NCI-H460 (cell line): ENCODE measurements at regions not wholly inside any gene's neighbourhood (a gene's known extent, or its start where the extent isn't known, plus 50 kb on each side); places are given as distances from the start of the nearest gene placed in this dataset.

Source experiments
- DNase-seq: peaks from one replicate; pipeline ENCODE4 v3.0.0-alpha.2; 2016; ENCODE audit warnings: low read depth; ENCODE audit errors: extremely low read depth

DNA sequence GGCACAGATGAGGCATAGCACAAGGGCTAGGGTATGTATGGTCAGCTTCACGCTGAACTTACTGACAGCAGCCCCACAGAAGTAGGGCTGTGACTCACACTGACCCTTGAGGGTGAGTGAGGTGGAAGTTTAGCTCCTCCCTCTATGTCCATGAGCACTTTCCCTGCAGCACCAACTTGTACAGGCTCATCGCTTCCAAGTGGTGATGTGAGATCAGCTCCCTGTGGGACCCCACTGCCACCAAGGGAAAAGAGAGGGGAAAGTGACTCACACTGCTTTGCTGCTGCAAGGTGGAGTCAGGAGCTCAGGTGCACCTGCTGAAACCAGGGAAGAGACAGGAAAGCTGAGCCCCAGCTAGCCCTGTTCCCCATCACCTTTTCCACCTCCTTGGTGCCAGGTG lies 91.5 kb downstream of the TEX51 start:
- no peak for DNase-seq

DNA sequence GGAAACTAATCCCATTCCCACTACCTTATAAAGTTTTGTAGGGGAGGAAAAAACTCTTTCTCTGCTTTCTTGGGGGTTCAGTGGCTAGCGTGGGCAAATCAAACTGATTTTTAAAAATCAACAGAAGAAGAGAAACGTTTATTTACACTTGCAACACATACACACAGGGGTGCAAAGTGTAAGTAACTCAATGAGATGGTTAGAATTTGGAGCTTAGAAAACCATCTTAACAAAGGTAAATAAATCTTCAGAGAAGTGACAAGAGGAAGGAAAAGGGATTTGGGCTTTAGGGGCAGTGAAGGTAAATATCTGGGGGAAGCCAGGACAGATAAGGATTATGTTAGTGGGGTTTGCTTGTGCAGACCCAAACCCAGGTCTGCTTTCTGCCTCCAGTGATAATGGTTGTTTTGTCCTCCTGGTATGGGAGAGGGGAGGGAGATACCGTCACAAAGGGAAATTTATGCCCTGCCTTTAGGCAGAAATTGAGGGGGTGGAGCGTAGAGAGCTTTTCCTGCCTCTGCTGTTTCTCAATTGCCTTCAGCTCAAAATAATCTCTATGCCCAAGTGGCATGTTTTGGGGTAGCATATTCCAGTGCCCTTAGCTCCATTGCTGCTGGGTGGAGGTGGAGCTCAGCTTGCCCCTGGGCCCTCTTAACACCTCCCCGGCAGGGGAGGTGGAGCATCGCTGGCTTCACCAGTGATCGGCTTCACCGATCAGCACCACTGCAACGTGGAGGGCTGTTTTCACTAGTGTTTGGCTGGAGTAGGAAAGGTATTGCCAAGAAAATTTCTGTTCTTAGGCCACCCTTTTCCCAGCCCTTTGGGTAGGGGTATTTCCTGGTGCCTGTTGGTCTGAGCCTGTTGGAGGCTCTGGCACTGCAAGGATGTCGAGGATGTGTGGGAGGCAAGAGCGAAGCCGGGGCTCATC lies 92.2 kb downstream of the TEX51 start:
- DNase-seq, result no peak

DNA sequence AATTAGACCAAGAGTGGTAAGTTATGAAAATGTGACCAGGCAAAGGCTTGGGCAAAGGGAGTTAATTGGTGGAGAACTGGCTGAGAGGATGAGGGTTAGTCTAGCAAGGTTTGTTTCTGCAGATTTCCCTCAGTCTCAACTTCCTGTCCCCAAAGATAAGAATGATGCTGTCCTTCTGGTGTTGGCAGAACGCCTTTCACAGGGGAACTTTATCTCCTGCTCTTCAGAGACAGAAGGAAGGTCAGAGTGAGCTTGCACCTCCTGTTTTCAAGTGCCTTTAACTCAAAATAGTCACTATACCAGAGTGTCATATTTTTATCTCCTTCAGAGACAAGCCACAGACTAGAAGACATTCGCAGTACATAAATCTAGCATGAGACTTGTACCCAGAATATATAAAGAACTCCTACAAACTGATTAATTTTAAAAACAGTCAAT lies 95.7 kb downstream of the TEX51 start:
- DNase-seq, result no peak

DNA sequence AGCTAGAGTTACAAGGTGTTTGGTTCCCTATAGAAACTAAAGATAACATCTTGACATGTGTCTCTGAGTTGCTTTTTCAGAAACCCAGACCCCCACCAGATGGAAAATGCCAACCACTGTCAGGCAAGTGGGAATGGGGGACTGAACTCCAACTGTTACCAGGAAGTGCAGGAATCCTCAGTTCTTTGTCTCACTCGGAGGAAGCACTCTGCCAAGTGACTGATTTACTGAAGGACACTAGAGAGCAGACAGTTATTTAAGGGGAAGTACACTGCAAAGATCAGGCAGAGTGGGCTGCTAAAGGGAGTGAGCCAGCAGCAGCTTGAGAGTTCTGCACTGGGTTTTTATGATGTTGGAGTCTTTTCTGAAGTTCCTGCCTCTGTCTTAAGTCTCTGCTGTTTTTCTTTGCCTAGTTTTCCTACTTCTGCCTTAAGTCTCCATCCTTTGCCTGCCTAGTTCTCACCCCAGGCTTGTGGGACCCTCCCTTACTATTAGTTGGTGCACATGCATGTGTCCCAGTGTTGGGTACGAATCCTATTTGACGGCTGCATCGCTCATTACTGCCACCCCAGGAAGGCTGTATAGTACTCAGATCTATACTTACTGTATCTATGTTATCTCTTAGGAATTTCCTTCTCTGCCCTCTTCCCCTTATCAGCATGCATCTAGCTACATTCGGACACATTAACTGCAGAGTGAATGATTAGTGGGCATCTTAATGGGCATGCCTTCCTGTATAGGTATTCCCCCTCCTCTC lies 97.1 kb downstream of the TEX51 start:
- no peak for DNase-seq

DNA sequence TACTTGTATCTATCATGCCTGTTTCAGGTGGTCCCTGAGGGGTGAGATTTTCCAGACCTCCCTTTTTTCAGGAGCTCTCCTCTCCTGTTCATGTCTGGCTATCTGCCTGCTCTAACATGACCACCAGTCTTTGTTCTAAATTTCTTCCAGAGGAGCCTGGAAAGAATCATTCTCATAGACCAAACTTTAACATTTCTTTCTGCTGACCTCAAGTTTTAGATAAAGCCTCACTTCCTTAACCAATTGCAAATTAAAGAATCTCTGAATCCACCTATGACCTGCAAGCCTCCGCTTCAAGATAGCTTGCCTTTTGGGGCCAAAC lies 97.6 kb downstream of the TEX51 start:
- DNase-seq, result no peak
